SK-N-SH (cell line): ENCODE measurements at regions not wholly inside any gene's neighbourhood (a gene's known extent, or its start where the extent isn't known, plus 50 kb on each side); places are given as distances from the start of the nearest gene placed in this dataset.

Experiments
- EP300 ChIP-seq, 2 experiments: IDR thresholded peaks; 2 replicates each; pipeline versions ENCODE4 v1.4.0 to v1.6.1; 2012; ENCODE audit warnings: borderline replicate concordance in 1 of 2, low read depth in 1 of 2, low read length in 1 of 2
- JUND ChIP-seq: IDR thresholded peaks from 2 replicates; pipeline ENCODE4 v1.4.0; 2012
- MAX ChIP-seq: IDR thresholded peaks from 2 replicates; pipeline ENCODE4 v1.4.0; 2012; ENCODE audit warnings: low read depth
- MEF2A ChIP-seq: IDR thresholded peaks from 2 replicates; pipeline ENCODE4 v1.4.0; 2012; ENCODE audit warnings: low read depth, borderline replicate concordance
- POLR2AphosphoS5 ChIP-seq: IDR thresholded peaks from 2 replicates; pipeline ENCODE4 v1.6.1; 2012; ENCODE audit warnings: low read depth, low read length
- SMC3 ChIP-seq: IDR thresholded peaks from 2 replicates; pipeline ENCODE4 v1.6.1; 2012; ENCODE audit warnings: low read depth, low read length, improper control_type of control experiment
- TAF1 ChIP-seq: IDR thresholded peaks from 2 replicates; pipeline ENCODE4 v1.6.1; 2012; ENCODE audit warnings: low read depth, mild to moderate bottlenecking, low read length, moderate library complexity, borderline replicate concordance
- TCF12 ChIP-seq: IDR thresholded peaks from 2 replicates; pipeline ENCODE4 v1.4.0; 2012
- USF2 ChIP-seq: fragments of 150-350 bp; IDR thresholded peaks from 2 replicates; pipeline ENCODE4 v1.6.1; 2017; ENCODE audit warnings: antibody characterized with exemption, low read length, low read depth, borderline replicate concordance
- TF ChIP-seq, protein P1 (sequence below): fragments of 200-600 bp; sonication (generic); IDR thresholded peaks from 2 replicates; pipeline ENCODE4 v1.6.1; 2017; ENCODE audit warnings: antibody characterized with exemption, mild to moderate bottlenecking, moderate library complexity

- TF ChIP-seq TCF12 (no peak), USF2 (no peak), TAF1 (no peak), MAX (no peak), MEF2A (no peak), JUND (no peak), SMC3 (no peak), POLR2AphosphoS5 (no peak), EP300 (IDR thresholded peaks at IDR 0.05; ENCODE audit: borderline replicate concordance in 1 of 2, low read depth in 1 of 2, low read length in 1 of 2) (no peak)
- TF ChIP-seq, protein P1, sequence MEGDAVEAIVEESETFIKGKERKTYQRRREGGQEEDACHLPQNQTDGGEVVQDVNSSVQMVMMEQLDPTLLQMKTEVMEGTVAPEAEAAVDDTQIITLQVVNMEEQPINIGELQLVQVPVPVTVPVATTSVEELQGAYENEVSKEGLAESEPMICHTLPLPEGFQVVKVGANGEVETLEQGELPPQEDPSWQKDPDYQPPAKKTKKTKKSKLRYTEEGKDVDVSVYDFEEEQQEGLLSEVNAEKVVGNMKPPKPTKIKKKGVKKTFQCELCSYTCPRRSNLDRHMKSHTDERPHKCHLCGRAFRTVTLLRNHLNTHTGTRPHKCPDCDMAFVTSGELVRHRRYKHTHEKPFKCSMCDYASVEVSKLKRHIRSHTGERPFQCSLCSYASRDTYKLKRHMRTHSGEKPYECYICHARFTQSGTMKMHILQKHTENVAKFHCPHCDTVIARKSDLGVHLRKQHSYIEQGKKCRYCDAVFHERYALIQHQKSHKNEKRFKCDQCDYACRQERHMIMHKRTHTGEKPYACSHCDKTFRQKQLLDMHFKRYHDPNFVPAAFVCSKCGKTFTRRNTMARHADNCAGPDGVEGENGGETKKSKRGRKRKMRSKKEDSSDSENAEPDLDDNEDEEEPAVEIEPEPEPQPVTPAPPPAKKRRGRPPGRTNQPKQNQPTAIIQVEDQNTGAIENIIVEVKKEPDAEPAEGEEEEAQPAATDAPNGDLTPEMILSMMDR, result no peak
Observed at GRCh38 chr4:175306436-175306835, 388.3 kb downstream of the ADAM29 start.
